Nephron (organoid): ENCODE measurements at regions not wholly inside any gene's neighbourhood (a gene's known extent, or its start where the extent isn't known, plus 50 kb on each side); places are given as distances from the start of the nearest gene placed in this dataset.
"Not testable (repeated sequence)": the region's sequence is repeated elsewhere in the genome, so short reads cannot be mapped to it uniquely, and the experiment has no call there.

Experiments
- H3K27ac Mint-ChIP-seq, 3 experiments: 2 replicates each; pipeline ENCODE4 v1.8.0; 2020; ENCODE audit warnings: mixed read lengths in 3 of 3, mild to moderate bottlenecking in 2 of 3, moderate library complexity in 1 of 3
- H3K27me3 Mint-ChIP-seq: 2 replicates; pipeline ENCODE4 v1.8.0; 2021; ENCODE audit warnings: low read depth, mild to moderate bottlenecking, moderate library complexity, mixed read lengths
- H3K36me3 Mint-ChIP-seq: 2 replicates; pipeline ENCODE4 v1.8.0; 2020; ENCODE audit warnings: low read depth, mixed read lengths
- H3K4me1 Mint-ChIP-seq: 2 replicates; pipeline ENCODE4 v1.8.0; 2020; ENCODE audit warnings: mixed read lengths
- H3K4me3 Mint-ChIP-seq, 3 experiments: 2 replicates each; pipeline ENCODE4 v1.8.0; 2020; ENCODE audit warnings: mild to moderate bottlenecking in 3 of 3, mixed read lengths in 3 of 3, moderate library complexity in 2 of 3
- H3K9me3 Mint-ChIP-seq: 2 replicates; pipeline ENCODE4 v1.8.0; 2020; ENCODE audit warnings: mixed read lengths
- CTCF ChIP-seq, 3 experiments: fragments of 200-600 bp; sonication (generic); IDR thresholded peaks; one replicate each; pipeline ENCODE4 v1.5.0; 2021; ENCODE audit warnings: antibody characterized with exemption in 3 of 3; ENCODE audit not compliant: unreplicated experiment in 3 of 3

GRCh38 chr5:1593903-1594356, 70.2 kb upstream of the LPCAT1 start:
- H3K9me3 Mint-ChIP-seq: no peaks in the 10 kb centered on the region
- peak overlapping the region; percentile 83 to 86 (median 85) for H3K4me3 Mint-ChIP-seq
- peaks cover 2% of the 10 kb centered on the region for H3K4me1 Mint-ChIP-seq
- peaks cover 20% of the 10 kb centered on the region for H3K36me3 Mint-ChIP-seq
- H3K27me3 Mint-ChIP-seq: no peaks in the 10 kb centered on the region
- no peak for TF ChIP-seq CTCF (IDR thresholded peaks at IDR 0.05; ENCODE audit: unreplicated experiment in 3 of 3)
- peak overlapping the region in 1 of 3 experiments; percentile 55 for H3K27ac Mint-ChIP-seq

DNA sequence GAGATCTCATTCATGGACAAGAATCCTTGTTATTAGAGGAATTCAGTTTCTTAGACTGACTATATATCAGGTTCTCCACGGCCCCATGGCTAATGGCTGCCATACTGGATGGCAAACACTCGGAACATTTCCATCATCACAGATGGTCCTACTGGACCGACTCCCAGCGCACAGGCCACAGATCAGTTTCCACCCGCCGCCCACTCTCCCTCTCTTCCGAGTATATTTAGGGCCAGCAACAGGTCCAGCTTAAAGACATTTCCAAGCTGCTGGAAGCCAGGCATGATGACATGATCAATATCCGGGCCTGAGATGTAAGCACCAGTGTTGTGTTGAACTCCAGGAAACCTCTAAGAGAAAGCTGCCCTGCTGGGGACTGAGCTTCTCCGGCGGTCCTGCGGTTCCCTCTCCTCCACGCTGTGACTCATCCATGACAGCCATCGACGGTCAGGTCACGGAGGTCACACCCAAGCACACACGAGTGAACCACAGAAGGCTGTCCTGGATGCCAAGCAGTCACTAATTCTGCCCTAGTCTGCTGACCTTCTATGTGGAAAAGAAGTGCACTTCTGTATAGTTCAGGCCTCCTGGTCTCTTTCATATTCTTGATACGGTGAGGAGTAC, 64.4 kb upstream of the LPCAT1 start:
- not testable (repeated sequence) for H3K27me3 Mint-ChIP-seq, H3K4me3 Mint-ChIP-seq, H3K4me1 Mint-ChIP-seq, H3K27ac Mint-ChIP-seq
- Mint-ChIP-seq H3K36me3 (peaks cover 67% of the 10 kb centered on the region), H3K9me3 (peaks cover 18% of the 10 kb centered on the region)

DNA sequence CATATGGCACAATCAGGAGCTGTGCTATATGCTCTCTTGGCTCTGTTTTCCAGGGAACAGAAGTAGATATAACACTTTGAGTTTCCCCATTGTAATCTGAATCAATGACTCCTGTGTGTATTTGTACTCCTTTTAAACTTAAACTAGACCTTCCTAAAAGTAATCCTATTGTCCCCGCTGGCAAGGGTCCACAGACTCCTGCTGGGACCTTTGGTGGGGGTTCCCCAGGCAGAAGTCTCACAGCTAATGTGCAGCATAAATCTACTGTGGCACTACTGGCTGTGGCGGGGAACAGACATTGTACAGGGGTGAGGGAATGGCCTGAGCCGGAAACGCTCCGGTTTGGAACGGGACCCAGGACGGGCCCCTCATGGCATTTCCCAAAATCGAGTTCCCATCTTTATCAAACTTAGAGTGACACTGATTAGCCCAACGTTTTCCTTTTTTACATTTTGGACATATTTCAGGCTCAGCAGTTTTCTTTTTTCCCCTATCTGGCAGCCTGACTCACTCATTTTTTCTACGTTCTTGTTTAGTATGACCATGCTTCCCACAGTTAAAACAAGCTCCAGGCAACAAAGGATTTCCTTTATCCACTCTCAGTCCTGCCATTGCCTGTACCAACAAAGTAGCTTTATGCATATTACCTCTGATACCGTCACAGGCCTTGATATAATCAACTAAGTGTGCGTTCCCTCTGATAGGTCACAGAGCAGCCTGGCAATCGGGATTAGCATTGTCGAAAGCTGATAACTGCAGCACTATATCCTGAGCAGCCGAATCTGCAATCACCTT, 59.5 kb upstream of the LPCAT1 start:
- not testable (repeated sequence) for H3K4me3 Mint-ChIP-seq, H3K27me3 Mint-ChIP-seq, H3K4me1 Mint-ChIP-seq
- Mint-ChIP-seq H3K36me3 (peaks cover 90% of the 10 kb centered on the region), H3K9me3 (peaks cover 21% of the 10 kb centered on the region), H3K27ac (peak overlapping the region in 1 of 3 experiments; percentile 70)

DNA sequence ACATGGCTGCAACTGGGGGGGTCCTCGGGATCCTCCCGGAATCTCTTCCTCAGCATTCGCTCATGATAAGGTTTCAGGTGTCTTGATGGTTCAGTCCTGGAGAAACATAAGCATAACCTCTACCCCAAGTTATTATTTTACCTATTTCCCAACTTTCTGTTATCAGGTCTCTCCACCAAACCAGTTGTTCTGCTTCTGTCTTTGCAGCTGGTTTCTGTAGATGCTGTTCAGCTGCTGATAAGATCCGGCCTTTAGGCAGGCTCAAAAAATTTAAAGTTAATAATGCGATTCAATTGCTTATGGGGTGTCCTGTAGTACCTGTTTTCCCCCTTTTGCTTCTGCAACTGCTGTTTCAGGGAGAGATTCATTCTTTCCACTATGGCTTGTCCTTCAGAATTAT, 55.6 kb upstream of the LPCAT1 start:
- H3K36me3 Mint-ChIP-seq: peaks cover 78% of the 10 kb centered on the region
- H3K27me3 Mint-ChIP-seq, H3K9me3 Mint-ChIP-seq, H3K4me1 Mint-ChIP-seq, H3K27ac Mint-ChIP-seq, H3K4me3 Mint-ChIP-seq: not testable (repeated sequence)

DNA sequence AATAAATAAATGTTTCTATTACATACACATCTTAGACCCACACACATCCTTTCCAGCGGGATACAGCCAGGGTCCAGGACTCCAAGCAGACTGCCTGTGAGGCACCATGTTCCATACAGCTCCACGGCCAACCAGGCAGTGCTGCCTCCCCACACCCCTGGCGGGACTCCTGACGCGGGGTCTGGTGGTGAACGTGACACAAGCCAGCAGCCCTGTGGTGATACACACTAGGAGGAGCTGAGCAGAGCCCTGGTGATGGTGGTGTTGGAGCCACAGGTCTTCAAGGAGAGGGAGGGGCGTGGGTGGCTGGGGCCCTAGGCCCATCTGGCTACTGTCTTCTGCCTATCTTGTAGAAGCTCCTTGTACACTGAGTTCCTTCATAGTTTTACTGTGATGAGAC, 53.1 kb upstream of the LPCAT1 start:
- not testable (repeated sequence) for H3K27me3 Mint-ChIP-seq, H3K4me3 Mint-ChIP-seq, H3K9me3 Mint-ChIP-seq, H3K27ac Mint-ChIP-seq, H3K4me1 Mint-ChIP-seq
- peaks cover 79% of the 10 kb centered on the region for H3K36me3 Mint-ChIP-seq

DNA sequence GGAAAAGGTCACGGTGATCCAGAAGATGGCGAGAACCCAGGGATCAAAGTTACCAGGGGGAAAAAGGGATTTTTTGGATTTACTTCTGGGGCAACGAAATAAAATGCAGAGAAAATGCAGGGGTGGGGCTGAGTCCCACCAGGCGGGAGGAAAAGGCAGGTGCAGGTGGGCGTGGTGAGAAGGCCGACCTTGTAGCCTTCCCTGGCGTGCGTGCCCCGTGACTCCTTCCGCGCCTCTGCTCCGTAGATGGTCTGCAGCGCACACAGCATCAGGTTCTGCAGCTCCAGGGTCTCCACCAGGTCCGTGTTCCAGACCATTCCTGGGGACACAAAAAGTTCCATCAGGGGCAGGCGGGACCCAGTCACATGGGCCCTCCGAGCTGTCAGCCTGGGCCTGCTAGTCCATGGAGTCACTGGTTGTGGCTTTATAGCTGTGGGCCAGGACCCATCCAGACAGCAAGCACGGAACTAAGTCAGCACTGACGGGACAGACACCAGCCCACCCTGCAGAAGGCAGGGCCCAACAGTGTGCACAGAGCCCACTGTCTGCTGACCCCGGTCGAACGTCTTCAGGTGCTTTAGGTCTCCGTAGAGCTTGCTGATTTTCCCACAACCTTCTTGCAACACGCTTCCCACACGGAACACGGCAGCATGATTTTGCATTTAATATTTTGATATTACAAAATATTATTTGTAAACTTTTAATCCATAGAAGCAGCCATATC, 52.4 kb upstream of the LPCAT1 start:
- not testable (repeated sequence) for H3K4me3 Mint-ChIP-seq, H3K9me3 Mint-ChIP-seq, H3K27me3 Mint-ChIP-seq, H3K27ac Mint-ChIP-seq, H3K4me1 Mint-ChIP-seq
- H3K36me3 Mint-ChIP-seq: peaks cover 76% of the 10 kb centered on the region

GRCh38 chr5:1575491-1575890, 51.7 kb upstream of the LPCAT1 start:
- H3K4me1 Mint-ChIP-seq, H3K9me3 Mint-ChIP-seq, H3K27me3 Mint-ChIP-seq, H3K4me3 Mint-ChIP-seq, H3K27ac Mint-ChIP-seq: not testable (repeated sequence)
- peaks cover 76% of the 10 kb centered on the region for H3K36me3 Mint-ChIP-seq

DNA sequence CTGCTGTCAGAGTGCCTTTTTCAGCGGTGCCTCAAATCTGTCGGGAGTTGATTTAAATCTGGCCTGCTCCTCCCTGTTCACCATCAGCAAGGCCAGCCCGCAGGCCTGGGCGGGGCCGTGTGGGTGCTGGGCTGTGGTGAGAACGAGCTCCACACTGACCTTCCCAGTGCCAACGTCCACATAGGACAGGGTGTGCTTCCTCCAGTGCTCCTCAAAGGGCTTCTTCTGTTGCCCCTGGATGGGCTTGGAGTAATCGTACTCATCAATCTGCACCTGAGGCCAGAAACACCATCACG, 50.2 kb upstream of the LPCAT1 start:
- not testable (repeated sequence) for H3K27ac Mint-ChIP-seq, H3K4me1 Mint-ChIP-seq, H3K9me3 Mint-ChIP-seq, H3K27me3 Mint-ChIP-seq, H3K4me3 Mint-ChIP-seq
- peaks cover 71% of the 10 kb centered on the region for H3K36me3 Mint-ChIP-seq

DNA sequence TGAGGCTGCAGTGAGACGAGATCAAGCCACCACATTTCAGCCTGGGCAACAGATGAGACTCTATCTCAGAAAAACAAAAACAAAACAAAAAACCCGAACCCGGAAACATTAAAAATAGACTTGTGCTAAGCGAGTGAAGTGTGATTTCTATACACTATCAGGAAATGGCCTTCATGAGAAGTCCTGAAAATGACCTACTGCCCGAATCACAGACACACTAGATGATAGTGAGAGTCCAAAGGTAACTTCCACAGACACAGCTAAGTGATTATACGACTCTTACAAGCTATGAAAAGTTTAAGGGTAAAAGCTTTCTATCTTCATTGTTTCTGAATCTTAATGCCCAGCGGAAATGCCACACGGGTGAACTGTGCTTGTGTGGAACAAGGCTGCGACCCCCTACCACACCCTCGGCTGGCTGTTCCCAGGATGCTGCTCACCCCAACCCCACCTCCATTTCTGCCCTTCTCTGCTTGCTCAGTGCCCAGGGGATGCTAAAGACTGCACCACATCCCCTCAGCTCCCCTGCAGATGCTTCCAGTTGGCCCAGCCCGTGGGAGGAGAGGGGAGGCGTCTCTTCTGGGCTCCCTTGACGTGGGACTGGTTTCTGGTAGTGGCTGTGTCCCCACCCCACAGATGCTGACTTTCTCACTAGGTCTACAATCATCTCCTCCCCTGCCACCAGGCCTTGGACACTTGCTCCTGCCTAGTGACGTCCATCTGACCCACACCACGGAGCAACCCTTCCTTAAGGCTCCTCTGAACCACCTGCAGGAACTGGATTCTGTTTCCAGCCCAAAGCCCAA, 49.7 kb upstream of the LPCAT1 start:
- H3K4me1 Mint-ChIP-seq, H3K9me3 Mint-ChIP-seq, H3K4me3 Mint-ChIP-seq, H3K27ac Mint-ChIP-seq, H3K27me3 Mint-ChIP-seq: not testable (repeated sequence)
- peaks cover 69% of the 10 kb centered on the region for H3K36me3 Mint-ChIP-seq
